ENCODE measurements at regions not wholly inside any gene's neighbourhood (a gene's known extent, or its start where the extent isn't known, plus 50 kb on each side); places are given as distances from the start of the nearest gene placed in this dataset.
"Not testable (repeated sequence)": the region's sequence is repeated elsewhere in the genome, so short reads cannot be mapped to it uniquely, and the experiment has no call there.

DNA sequence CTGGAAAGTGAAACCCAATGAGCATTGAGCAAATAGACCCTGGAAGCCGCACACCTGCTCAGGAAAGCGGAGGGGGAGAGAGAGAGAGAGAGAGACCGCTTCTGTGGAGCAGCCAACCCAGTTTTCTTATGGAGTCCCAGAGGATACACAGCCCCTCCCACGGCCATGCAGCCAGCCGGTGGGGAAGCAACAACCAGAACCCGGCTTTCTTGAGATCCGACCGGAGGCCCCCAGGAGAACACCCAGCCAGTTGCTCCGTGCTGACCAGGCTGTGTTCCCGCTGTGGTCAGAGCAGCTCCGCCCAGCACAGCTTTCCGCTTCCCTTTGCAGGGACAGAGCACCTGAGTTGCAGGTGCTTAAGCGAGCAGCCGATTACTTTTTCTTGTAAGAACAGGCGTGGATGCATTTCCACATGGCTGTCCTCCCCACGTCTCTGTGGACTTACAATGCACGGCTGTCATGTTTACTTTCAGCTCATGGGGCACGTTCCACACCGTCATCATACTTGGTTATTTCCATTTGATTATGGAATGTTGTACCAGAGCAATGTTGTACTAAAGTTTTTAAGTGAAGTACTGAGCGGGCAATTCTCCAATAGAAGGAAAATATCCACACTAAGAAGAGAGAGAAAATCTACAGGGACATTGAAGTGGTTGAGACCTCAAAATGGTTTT, 381.9 kb downstream of the THBS2 start:
- no peak for DNase-seq

DNA sequence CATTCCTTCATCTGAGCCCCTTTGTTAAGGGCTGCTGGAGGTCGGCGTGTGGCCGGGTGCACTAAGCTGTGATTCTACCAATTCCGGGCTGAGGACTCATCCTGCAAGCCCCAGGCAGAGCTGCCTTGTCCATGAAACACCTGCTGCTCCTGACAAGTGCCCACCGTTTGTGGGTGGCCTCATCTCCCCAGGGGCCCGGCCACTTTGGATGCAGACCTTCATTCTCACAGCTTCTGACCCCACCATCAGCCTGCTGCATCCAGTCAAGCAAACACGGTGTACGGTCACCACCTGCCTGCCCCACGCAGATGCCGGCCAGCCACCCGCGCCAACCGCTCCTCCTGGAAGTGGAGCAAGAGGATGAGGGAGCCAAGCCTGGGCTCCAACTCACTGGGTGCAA, 382.7 kb downstream of the THBS2 start:
- DNase-seq, result no peak

DNA sequence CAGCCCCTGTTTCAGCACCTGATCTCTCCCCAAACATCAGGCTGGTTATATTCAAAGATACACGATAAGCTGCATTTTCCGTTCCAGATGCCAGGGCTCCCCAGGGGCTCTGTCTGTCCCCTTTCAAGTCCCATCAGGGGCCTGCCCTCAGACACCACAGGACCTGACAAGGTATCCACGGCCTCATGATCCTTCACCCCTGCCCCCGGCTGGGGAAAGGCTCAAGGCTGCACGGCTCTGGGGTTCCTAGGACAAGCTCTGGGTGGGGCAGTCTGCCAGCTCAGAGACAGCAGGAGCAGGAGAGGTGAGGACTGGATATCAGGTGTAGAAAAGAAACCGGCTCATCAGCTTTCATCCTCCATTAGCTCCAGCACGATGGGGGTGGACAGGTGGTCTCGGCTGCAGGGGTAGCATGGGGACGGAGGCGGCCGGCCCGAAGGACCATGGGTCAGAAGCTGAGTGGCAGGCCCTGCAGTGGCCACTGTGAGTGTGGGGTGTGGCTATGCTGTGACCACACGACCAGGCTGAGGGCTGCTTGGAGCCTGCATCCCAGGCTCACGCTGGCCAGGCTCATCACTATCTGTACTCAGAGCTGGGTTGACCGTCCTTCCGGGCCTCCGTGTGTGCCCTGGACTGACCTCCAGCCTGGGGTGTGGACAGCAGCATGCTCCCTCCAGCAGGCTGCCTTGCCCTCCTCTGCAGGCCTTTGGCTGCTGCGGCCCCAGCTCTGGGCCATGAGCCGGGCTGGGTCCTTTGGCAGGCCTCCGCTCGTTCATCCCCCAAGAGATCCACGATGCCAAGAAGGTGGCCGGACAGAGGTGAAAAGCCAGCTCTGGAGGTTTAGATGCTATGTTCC, 386.2 kb downstream of the THBS2 start:
- DNase-seq, result no peak

DNA sequence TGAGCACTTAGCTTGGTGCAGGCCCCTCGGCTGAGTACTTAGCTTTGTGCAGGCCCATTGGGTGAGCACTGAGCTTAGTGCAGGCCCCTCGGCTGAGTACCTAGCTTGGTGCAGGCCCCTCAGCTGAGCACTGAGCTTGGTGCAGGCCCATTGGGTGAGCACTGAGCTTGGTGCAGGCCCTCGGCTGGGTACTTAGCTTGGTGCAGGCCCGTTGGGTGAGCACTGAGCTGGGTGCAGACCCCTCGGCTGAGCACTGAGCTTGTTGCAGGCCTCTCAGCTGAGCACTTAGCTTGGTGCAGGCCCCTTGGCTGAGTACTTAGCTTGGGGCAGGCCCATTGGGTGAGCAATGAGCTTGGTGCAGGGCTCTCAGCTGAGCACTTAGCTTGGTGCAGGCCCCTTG, 387.1 kb downstream of the THBS2 start:
- no peak for DNase-seq

- DNase-seq, result no peak
Observed at GRCh38 chr6:168865522-168865921, 388.1 kb downstream of the THBS2 start.

DNA sequence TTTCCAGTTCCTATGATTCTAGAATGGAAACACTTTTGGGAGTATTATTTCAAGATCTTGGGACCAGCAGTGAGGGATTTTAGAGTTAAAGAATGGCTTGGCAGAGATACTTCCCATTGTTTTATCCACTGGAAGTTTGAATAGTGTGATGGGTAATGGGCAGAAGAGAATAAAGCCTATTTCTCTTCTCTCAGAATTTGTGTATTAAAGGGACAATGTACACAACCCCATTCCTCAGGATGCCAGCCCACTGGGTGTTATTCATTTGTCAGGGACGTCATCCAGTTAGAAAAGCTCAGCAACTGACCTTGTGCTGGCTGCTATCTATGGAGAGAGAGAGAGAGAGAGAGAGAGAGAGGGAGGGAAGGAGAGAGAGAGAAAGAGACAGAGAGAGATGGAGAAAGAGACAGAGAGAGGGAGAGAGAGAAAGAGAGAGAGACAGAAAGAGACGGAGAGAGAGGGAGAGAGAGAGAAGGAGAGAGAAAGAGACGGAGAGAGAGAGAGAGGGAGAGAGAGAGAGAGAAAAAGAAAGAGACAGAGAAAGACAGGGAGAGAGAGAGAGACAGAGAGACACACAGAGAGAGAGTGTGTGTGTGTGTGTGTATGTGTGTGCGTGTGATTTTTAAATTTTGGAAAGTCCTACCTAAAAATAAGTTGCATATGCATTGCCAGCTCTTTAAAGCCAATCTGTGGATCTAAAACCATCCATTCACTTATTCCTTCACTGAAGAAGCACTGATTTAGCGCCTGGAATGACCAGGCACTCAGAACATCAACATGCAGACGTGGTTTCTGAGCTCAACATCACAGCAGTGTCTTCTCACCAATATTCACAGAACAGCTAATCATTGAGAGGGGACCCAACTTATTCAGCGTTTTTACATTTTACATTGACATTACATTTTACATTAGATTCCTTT, 388.8 kb downstream of the THBS2 start:
- DNase-seq, result no peak

DNA sequence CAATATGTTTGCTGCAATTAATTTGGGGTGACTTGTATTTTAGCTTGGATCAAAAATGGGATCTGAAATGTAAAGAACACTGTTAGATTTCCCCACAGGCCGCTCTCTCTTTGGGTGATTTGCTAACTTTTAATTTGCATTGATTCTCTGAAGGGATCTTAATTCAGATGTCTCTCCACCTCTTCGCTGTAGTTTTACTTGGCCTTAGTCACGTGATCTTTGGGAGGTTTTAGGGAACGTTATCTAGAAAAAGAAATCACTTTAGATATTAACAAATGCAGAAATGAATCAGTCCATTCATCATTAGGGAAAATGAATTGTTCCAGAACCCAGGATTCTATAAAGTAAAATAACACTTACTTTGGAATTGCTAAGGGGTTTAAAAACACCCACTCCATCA, 390.2 kb downstream of the THBS2 start:
- no peak for DNase-seq

DNA sequence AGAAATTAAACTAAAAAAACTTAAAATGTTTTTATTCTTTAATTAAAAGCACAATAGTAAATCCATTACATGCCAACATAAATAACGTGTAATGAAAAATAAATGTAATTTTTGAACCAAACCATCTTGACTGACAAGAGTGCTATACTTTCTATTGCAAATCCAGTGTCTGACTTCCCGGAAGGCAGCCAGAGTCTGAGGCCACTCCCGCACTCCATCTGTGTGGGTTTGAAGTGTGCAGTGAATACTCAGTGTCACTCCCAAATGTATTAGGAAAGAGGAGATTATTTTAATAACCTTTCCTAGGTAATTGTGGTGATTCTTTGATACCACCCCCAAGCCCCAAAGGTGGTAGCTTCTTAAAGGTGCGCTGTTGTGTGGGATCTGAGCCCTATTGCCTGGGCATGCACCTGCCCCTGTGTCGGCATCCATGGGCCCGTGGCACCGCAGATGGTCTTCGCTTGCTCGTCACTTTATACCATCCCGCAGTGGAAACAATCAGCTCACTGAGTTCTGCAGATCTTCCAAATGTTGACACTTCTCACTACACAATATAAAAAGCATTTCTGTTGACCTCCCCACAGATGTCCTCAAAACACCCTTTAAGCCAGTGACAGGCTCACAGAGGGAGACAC, 391.2 kb downstream of the THBS2 start:
- no peak for DNase-seq

DNA sequence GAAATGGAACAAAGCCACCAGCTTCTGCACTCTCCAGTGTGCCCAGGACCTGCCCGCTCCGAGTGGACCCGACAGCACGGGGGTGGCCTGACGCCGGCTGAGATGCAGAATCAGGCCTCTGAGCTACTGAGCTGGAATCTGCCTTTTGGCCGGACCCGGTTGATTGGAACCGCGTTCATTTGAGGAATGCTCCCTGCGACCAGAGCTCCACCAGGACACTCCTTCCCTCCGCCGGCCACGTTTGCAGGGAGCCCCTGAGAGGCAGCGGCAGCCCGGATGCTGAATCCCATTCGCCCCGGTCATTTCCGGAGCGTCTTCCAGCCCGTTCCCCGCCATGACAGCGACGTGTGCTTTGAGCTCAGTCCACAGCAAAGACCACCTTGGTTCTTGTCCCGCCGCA, 392.7 kb downstream of the THBS2 start:
- DNase-seq, result no peak

- DNase-seq, result no peak
Observed at GRCh38 chr6:168860341-168860740, 393.3 kb downstream of the THBS2 start.

DNA sequence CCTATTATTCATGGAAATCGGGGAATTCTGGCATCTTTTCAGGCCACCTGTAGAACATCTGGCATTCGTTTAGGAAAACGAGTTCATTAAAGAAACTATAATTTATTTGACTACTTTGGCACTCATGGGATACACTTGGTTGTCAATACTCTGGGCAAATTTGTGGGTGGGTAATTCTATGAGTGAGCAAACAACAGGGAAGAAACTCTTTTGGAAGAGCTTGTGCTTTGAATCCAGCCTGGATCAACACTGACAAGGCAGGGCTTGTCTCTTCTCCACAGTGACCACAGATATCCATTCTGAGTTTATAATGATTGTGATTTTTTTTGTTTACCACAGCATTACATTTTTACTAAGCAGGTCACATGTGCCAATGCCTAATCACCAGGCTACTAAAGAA, 394.7 kb downstream of the THBS2 start:
- no peak for DNase-seq

DNA sequence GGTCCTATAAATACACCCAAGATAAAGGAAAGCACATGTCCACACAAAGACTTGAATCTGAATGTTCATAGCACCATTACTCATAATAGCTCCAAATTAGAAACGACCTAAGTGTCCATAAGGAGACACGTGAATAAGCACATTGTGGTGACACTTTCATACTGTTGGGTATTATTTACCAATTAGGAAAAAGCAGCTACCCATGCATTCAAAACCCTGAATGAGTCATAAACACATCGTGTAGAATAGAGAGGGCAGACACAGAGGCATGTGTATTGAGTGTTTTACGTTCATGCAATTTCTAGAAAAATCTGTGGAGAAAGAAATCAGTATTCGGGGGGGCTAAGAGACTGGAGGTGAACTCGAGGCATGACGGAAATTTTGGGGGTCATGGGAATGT, 396.7 kb downstream of the THBS2 start:
- DNase-seq, result no peak

GRCh38 chr6:168852376-168852884, 401.2 kb downstream of the THBS2 start:
- no peak for DNase-seq

- DNase-seq, result no peak
Observed at GRCh38 chr6:168851460-168852375, 401.9 kb downstream of the THBS2 start.

DNA sequence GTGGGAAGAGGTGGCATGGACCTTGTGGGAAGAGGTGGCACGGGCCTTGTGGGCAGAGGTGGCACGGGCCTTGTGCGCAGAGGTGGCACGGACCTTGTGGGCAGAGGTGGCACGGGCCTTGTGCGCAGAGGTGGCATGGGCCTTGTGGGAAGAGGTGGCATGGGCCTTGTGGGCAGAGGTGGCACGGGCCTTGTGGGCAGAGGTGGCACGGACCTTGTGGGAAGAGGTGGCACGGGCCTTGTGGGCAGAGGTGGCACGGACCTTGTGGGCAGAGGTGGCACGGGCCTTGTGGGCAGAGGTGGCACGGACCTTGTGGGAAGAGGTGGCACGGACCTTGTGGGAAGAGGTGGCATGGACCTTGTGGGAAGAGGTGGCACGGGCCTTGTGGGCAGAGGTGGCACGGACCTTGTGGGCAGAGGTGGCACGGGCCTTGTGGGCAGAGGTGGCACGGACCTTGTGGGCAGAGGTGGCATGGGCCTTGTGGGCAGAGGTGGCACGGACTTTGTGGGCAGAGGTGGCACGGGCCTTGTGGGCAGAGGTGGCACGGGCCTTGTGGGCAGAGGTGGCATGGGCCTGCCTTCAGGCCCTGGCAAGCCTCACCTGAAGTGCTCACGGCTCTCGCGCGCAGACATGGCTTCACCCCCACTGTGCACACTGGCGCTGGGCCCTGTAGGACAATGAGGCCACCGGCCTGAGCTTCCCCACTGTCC, 403.5 kb downstream of the THBS2 start:
- not testable (repeated sequence) for DNase-seq

GRCh38 chr6:168849459-168849858, 404.2 kb downstream of the THBS2 start:
- DNase-seq, result no peak

- no peak for DNase-seq
Observed at GRCh38 chr6:168848797-168849196, 404.8 kb downstream of the THBS2 start.

- DNase-seq, result no peak
Observed at GRCh38 chr6:168844821-168845609, 404.0 kb downstream of the SMOC2 start.

DNA sequence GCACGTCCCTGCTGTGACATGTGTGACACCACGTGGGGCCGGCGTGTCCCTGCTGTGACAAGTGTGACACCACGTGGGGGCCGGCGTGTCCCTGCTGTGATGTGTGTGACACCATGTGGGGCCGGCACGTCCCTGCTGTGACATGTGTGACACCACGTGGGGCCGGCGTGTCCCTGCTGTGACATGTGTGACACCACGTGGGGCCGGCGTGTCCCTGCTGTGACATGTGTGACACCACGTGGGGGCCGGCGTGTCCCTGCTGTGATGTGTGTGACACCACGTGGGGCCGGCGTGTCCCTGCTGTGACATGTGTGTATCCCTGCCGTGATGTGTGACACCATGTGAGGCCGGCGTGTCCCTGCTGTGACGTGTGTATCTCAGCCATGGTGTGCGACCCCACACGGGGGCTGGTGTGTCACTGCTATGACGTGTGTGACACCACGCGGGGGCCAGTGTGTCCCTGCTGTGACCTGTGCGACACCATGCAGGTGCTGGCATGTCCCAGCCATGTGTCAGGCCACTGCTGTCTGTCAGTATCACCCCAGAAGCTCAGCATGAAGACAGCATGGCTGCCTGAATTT, 401.7 kb downstream of the SMOC2 start:
- not testable (repeated sequence) for DNase-seq

Measured in stimulated activated CD4-positive, alpha-beta T cell treated with anti-CD3 and anti-CD28 coated beads, Interleukin-2, amount 100 ng/mL, for 48 hours (primary cell).